Duodenal mucosa (tissue), 2 donors: ENCODE measurements at regions not wholly inside any gene's neighbourhood (a gene's known extent, or its start where the extent isn't known, plus 50 kb on each side); places are given as distances from the start of the nearest gene placed in this dataset.

ENCODE experiments used
- H3K27ac ChIP-seq: one replicate; pipeline ENCODE4 v1.7.0; 2013; ENCODE audit warnings: low read depth, low read length
- H3K27me3 ChIP-seq, 2 donors: one replicate each; pipeline ENCODE4 v1.7.0; 2013; ENCODE audit warnings: low read length in 2 of 2, control low read depth in 1 of 2; ENCODE audit not compliant: insufficient read depth in 2 of 2, control insufficient read depth in 1 of 2
- H3K36me3 ChIP-seq, 2 donors: one replicate each; pipeline ENCODE4 v1.7.0; 2013; ENCODE audit warnings: low read length in 2 of 2, control low read depth in 1 of 2; ENCODE audit not compliant: insufficient read depth in 2 of 2, control insufficient read depth in 1 of 2
- H3K4me1 ChIP-seq, 2 donors: one replicate each; pipeline ENCODE4 v1.7.0; 2013; ENCODE audit warnings: low read length in 2 of 2, control low read depth in 1 of 2; ENCODE audit not compliant: insufficient read depth in 2 of 2, control insufficient read depth in 1 of 2
- H3K4me3 ChIP-seq, 2 donors: one replicate each; pipeline ENCODE4 v1.7.0; 2013; ENCODE audit warnings: low read length in 2 of 2, low read depth in 1 of 2
- H3K9ac ChIP-seq, 2 donors: one replicate each; pipeline ENCODE4 v1.7.0; 2013; ENCODE audit warnings: low read length in 2 of 2, low read depth in 1 of 2
- H3K9me3 ChIP-seq, 2 donors: one replicate each; pipeline ENCODE4 v1.7.0; 2013; ENCODE audit warnings: low read length in 2 of 2, control low read depth in 1 of 2; ENCODE audit not compliant: control insufficient read depth in 1 of 2

- Histone ChIP-seq H3K4me1 (peaks cover 14 to 16% of the 10 kb centered on the region in 2 donors), H3K9me3 (no peaks in the 10 kb centered on the region), H3K27ac (no peak overlapping the region), H3K27me3 (no peaks in the 10 kb centered on the region), H3K9ac (no peak overlapping the region), H3K36me3 (no peaks in the 10 kb centered on the region), H3K4me3 (no peak overlapping the region)
These were observed 58.7 kb upstream of the GADD45A start for GRCh38 chr1:67626090-67626860.

GRCh38 chr1:67626861-67627235 lies 58.2 kb upstream of the GADD45A start:
- Histone ChIP-seq H3K27ac (no peak overlapping the region), H3K36me3 (no peaks in the 10 kb centered on the region), H3K4me1 (peaks cover 16 to 18% of the 10 kb centered on the region in 2 donors), H3K9me3 (no peaks in the 10 kb centered on the region), H3K4me3 (no peak overlapping the region), H3K9ac (no peak overlapping the region), H3K27me3 (no peaks in the 10 kb centered on the region)

GRCh38 chr1:67627336-67627735 lies 57.7 kb upstream of the GADD45A start:
- Histone ChIP-seq H3K27me3 (no peaks in the 10 kb centered on the region), H3K27ac (no peak overlapping the region), H3K36me3 (no peaks in the 10 kb centered on the region), H3K4me1 (peaks cover 20 to 23% of the 10 kb centered on the region in 2 donors), H3K9me3 (no peaks in the 10 kb centered on the region), H3K9ac (no peak overlapping the region), H3K4me3 (no peak overlapping the region)

- no peaks in the 10 kb centered on the region for H3K36me3 ChIP-seq
- no peaks in the 10 kb centered on the region for H3K27me3 ChIP-seq
- no peak overlapping the region for H3K4me3 ChIP-seq
- H3K27ac ChIP-seq = no peak overlapping the region
- no peaks in the 10 kb centered on the region for H3K9me3 ChIP-seq
- H3K4me1 ChIP-seq = peaks cover 26 to 28% of the 10 kb centered on the region in 2 donors
- no peak overlapping the region for H3K9ac ChIP-seq
These were observed 57.1 kb upstream of the GADD45A start for GRCh38 chr1:67627906-67628305.

- no peak overlapping the region for H3K27ac ChIP-seq
- H3K9ac ChIP-seq = no peak overlapping the region
- H3K36me3 ChIP-seq = no peaks in the 10 kb centered on the region
These were observed 55.5 kb upstream of the GADD45A start for GRCh38 chr1:67629370-67630075.

GRCh38 chr1:67630438-67631045 lies 54.5 kb upstream of the GADD45A start:
- H3K9me3 ChIP-seq = no peaks in the 10 kb centered on the region
- H3K9ac ChIP-seq = no peak overlapping the region
- H3K27ac ChIP-seq = no peak overlapping the region
- H3K4me1 ChIP-seq = peaks cover 40 to 51% of the 10 kb centered on the region in 2 donors
- no peaks in the 10 kb centered on the region for H3K27me3 ChIP-seq
- no peaks in the 10 kb centered on the region for H3K36me3 ChIP-seq
- H3K4me3 ChIP-seq = no peak overlapping the region

More at GRCh38 chr1:67629370-67630075, 55.5 kb upstream of the GADD45A start:
- Histone ChIP-seq H3K4me1 (peaks cover 40 to 44% of the 10 kb centered on the region in 2 donors), H3K27me3 (no peaks in the 10 kb centered on the region), H3K4me3 (no peak overlapping the region), H3K9me3 (no peaks in the 10 kb centered on the region)

GRCh38 chr1:67632356-67632755 lies 52.6 kb upstream of the GADD45A start:
- Histone ChIP-seq H3K27me3 (no peaks in the 10 kb centered on the region), H3K36me3 (no peaks in the 10 kb centered on the region), H3K9me3 (no peaks in the 10 kb centered on the region), H3K9ac (peak overlapping the region; percentile 35 to 42), H3K4me1 (peaks cover 40 to 56% of the 10 kb centered on the region in 2 donors), H3K27ac (peak overlapping the region; percentile 48), H3K4me3 (peak overlapping the region; percentile 0 to 15)

GRCh38 chr1:67632811-67633655 lies 52.0 kb upstream of the GADD45A start:
- H3K36me3 ChIP-seq = no peaks in the 10 kb centered on the region
- H3K27me3 ChIP-seq = no peaks in the 10 kb centered on the region
- H3K27ac ChIP-seq = peak overlapping the region; percentile 69
- H3K4me1 ChIP-seq = peaks cover 40 to 56% of the 10 kb centered on the region in 2 donors
- peak overlapping the region; percentile 14 to 42 for H3K9ac ChIP-seq
- H3K4me3 ChIP-seq = no peak overlapping the region
- H3K9me3 ChIP-seq = no peaks in the 10 kb centered on the region

- no peak overlapping the region for H3K9ac ChIP-seq
- H3K4me1 ChIP-seq = peaks cover 35 to 50% of the 10 kb centered on the region in 2 donors
- no peaks in the 10 kb centered on the region for H3K36me3 ChIP-seq
- no peak overlapping the region for H3K27ac ChIP-seq
- no peaks in the 10 kb centered on the region for H3K9me3 ChIP-seq
- H3K27me3 ChIP-seq = no peaks in the 10 kb centered on the region
- no peak overlapping the region for H3K4me3 ChIP-seq
These were observed 50.5 kb upstream of the GADD45A start for GRCh38 chr1:67634396-67634935.
